Activated naive CD8-positive, alpha-beta T cell treated with anti-CD3 and anti-CD28 coated beads, Interleukin-2, amount 10 ng/mL, durations not matched to agents 7 days and 5 days (primary cell): ENCODE measurements at regions not wholly inside any gene's neighbourhood (a gene's known extent, or its start where the extent isn't known, plus 50 kb on each side); places are given as distances from the start of the nearest gene placed in this dataset.

Experiments used
- ATAC-seq: fragments of 150-1000 bp; cut with Tn5 transposase; one replicate; pipeline ENCODE4 v1.10.0; 2021; ENCODE audit warnings: low read depth, moderate library complexity
- POLR2A ChIA-PET: fragments of 350-600 bp; sonication (Branson Sonifier 250); formaldehyde crosslinking; loops from one replicate; lab custom pipeline; 2021; ENCODE audit warnings: antibody characterized with exemption; lab: Charles Lee
- DNase-seq: peaks from one replicate; pipeline ENCODE4 v3.0.0; 2021
- H3K27ac Mint-ChIP-seq: one replicate; pipeline ENCODE4 v1.8.0; 2022; ENCODE audit warnings: mild to moderate bottlenecking, mixed read lengths
- H3K27me3 Mint-ChIP-seq: one replicate; pipeline ENCODE4 v1.8.0; 2022; ENCODE audit warnings: mild to moderate bottlenecking, moderate library complexity, mixed read lengths
- H3K36me3 Mint-ChIP-seq: one replicate; pipeline ENCODE4 v1.8.0; 2021; ENCODE audit warnings: mild to moderate bottlenecking, mixed read lengths
- H3K4me1 Mint-ChIP-seq: one replicate; pipeline ENCODE4 v1.8.0; 2021; ENCODE audit warnings: mixed read lengths
- H3K4me3 Mint-ChIP-seq: one replicate; pipeline ENCODE4 v1.8.0; 2022; ENCODE audit warnings: mild to moderate bottlenecking, moderate library complexity, mixed read lengths
- H3K9me3 Mint-ChIP-seq: one replicate; pipeline ENCODE4 v1.8.0; 2021; ENCODE audit warnings: mixed read lengths

DNA sequence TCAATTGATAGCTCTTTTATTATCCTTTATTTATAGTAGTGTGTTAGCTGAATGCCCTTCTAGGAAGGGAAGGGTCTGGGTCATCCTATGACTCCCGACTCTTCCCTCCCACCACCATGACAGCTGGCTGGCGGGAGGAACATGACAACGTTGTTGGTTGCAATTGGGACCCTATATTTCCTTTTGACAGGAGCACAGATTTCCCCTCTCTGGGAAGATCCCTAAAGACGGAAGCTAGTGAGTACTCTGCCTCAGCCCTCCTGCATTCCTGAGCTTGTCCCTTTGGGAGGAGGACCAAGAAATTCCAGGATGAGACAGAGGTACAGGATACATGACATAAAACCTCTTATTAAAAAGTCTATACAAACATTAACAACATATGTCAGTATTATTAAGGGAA is 485.4 kb downstream of the NAV3 start:
- H3K27ac Mint-ChIP-seq = no peak overlapping the region
- ATAC-seq = no peak
- POLR2A ChIA-PET = no interaction called here
- no peaks in the 10 kb centered on the region for H3K9me3 Mint-ChIP-seq
- no peak overlapping the region for H3K4me3 Mint-ChIP-seq
- no peaks in the 10 kb centered on the region for H3K36me3 Mint-ChIP-seq
- H3K4me1 Mint-ChIP-seq = no peaks in the 10 kb centered on the region
- DNase-seq = no peak
- no peaks in the 10 kb centered on the region for H3K27me3 Mint-ChIP-seq

GRCh38 chr12:78316631-78317468 is 486.2 kb downstream of the NAV3 start:
- Mint-ChIP-seq H3K4me3 (no peak overlapping the region), H3K27me3 (no peaks in the 10 kb centered on the region), H3K4me1 (no peaks in the 10 kb centered on the region), H3K36me3 (no peaks in the 10 kb centered on the region), H3K27ac (no peak overlapping the region), H3K9me3 (no peaks in the 10 kb centered on the region)
- POLR2A ChIA-PET = no interaction called here
- DNase-seq (no peak), ATAC-seq (no peak)

DNA sequence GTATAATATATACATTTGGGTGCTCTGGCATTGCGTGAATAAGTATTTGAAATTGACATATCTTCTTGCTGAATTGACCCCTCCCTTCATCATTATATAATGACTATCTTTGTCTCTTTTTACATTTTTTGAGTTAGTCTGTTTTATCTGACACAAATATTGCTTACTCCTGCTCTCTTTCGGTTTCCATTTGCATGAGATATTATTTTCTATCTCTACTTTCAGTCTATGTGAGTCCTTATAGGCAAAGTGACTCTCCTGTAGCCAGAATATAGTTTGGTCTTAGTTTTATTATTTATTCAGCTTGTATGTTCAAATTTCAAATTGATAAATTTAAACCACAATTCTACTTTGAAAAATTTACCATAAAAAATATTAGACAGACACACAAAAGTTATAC is 491.0 kb downstream of the NAV3 start:
- DNase-seq = no peak
- no peak for ATAC-seq
- H3K4me1 Mint-ChIP-seq = no peaks in the 10 kb centered on the region
- no peak overlapping the region for H3K4me3 Mint-ChIP-seq
- no peak overlapping the region for H3K27ac Mint-ChIP-seq
- POLR2A ChIA-PET = no interaction called here
- no peaks in the 10 kb centered on the region for H3K27me3 Mint-ChIP-seq
- peaks cover 1% of the 10 kb centered on the region for H3K9me3 Mint-ChIP-seq
- H3K36me3 Mint-ChIP-seq = no peaks in the 10 kb centered on the region

DNA sequence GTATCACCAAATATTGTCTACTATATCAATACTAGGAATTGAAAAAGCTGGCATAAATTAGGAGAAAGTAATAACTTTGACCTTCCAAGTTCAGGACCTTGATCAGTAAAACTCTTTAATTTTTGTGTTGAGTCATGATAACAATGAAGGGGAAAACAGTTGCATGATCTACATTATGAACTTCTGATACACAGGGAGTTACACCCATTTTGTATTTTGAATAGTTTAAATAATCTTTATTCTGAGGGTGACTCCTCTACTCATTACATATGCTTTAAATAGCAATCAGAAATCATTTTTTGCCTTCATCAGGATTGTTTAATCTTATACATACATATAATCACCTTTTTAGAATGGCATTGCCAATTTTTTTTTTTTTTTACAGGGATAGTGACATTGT is 492.5 kb downstream of the NAV3 start:
- Mint-ChIP-seq H3K27me3 (no peaks in the 10 kb centered on the region), H3K27ac (no peak overlapping the region), H3K4me3 (no peak overlapping the region), H3K36me3 (no peaks in the 10 kb centered on the region), H3K4me1 (no peaks in the 10 kb centered on the region), H3K9me3 (peaks cover 1% of the 10 kb centered on the region)
- POLR2A ChIA-PET = no interaction called here
- ATAC-seq = no peak
- no peak for DNase-seq

- POLR2A ChIA-PET = no interaction called here
- ATAC-seq = no peak
- Mint-ChIP-seq H3K27me3 (no peaks in the 10 kb centered on the region), H3K9me3 (peaks cover 1% of the 10 kb centered on the region), H3K36me3 (no peaks in the 10 kb centered on the region), H3K27ac (no peak overlapping the region), H3K4me3 (no peak overlapping the region), H3K4me1 (no peaks in the 10 kb centered on the region)
- DNase-seq = no peak
Observed at GRCh38 chr12:78324234-78324633, 493.5 kb downstream of the NAV3 start.

DNA sequence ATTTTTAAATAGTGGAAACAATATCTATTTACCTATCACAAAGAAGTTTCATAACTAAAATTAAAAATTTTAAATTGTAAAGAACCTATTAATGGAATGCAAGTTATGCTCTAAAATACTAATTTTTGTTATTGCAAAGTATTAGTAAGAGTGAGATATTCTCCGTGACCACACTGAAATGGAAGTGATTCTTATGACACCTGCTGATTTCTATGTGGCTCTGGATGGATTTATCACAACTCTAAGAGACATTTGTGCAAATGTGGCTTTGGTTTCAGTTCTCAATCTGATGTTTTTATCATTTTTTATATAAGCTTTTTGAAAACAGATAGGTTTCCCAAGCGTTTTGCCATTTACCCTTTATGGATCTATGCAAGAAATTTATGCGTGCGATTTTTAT is 497.8 kb downstream of the NAV3 start:
- H3K4me3 Mint-ChIP-seq = no peak overlapping the region
- H3K9me3 Mint-ChIP-seq = peaks cover 1% of the 10 kb centered on the region
- no peak for ATAC-seq
- POLR2A ChIA-PET = no interaction called here
- no peaks in the 10 kb centered on the region for H3K27me3 Mint-ChIP-seq
- DNase-seq = no peak
- no peaks in the 10 kb centered on the region for H3K4me1 Mint-ChIP-seq
- H3K36me3 Mint-ChIP-seq = no peaks in the 10 kb centered on the region
- H3K27ac Mint-ChIP-seq = no peak overlapping the region

- no peak for DNase-seq
- Mint-ChIP-seq H3K9me3 (peaks cover under 1% of the 10 kb centered on the region), H3K27me3 (no peaks in the 10 kb centered on the region), H3K36me3 (no peaks in the 10 kb centered on the region), H3K4me1 (no peaks in the 10 kb centered on the region), H3K27ac (no peak overlapping the region), H3K4me3 (no peak overlapping the region)
- POLR2A ChIA-PET = no interaction called here
- no peak for ATAC-seq
Observed at GRCh38 chr12:78330131-78330530, 499.4 kb downstream of the NAV3 start.

DNA sequence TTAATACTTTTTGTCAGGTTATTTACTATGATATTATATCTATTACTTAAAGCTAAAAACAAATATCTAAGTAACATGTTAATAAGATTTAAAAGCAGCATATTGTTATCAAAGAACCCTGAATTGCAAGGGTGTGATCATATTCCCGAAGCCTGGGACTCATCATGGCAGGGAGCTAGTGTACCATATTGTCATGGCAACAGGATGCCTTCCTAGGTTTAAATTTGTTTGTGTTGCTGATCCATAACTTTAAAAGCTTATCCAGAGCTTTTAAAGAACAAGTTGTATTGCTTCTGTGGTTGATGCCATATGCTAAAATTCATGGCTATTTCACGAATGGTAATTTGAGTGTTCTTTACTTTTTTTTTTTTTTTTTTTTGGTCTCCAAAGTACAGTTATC is 500.5 kb downstream of the NAV3 start:
- Mint-ChIP-seq H3K9me3 (no peaks in the 10 kb centered on the region), H3K4me3 (no peak overlapping the region), H3K27me3 (no peaks in the 10 kb centered on the region), H3K27ac (no peak overlapping the region), H3K36me3 (no peaks in the 10 kb centered on the region), H3K4me1 (no peaks in the 10 kb centered on the region)
- DNase-seq (no peak), ATAC-seq (no peak)
- POLR2A ChIA-PET = no interaction called here

DNA sequence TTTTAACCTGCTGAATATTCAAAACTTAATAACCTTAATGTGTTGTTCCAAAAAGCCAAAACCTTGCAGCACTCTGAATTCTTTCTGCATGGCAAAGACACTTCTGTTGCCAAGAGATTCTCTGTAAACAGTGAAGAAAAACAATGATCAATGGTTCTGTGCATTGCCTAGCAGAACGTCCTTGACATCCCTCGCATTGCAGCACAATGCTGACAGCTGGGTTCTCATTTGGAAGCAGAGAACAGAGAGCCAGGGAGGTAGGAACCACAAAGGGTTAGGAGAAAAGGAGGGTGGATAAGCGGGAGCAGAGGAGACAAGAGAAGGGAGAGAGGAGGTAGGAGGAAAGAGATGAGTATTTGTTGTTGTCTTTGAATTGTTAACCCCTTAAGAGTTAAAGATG is 501.1 kb downstream of the NAV3 start:
- ATAC-seq = no peak
- Mint-ChIP-seq H3K9me3 (no peaks in the 10 kb centered on the region), H3K4me3 (no peak overlapping the region), H3K27me3 (no peaks in the 10 kb centered on the region), H3K27ac (no peak overlapping the region), H3K36me3 (no peaks in the 10 kb centered on the region), H3K4me1 (no peaks in the 10 kb centered on the region)
- POLR2A ChIA-PET = no interaction called here
- DNase-seq = no peak

DNA sequence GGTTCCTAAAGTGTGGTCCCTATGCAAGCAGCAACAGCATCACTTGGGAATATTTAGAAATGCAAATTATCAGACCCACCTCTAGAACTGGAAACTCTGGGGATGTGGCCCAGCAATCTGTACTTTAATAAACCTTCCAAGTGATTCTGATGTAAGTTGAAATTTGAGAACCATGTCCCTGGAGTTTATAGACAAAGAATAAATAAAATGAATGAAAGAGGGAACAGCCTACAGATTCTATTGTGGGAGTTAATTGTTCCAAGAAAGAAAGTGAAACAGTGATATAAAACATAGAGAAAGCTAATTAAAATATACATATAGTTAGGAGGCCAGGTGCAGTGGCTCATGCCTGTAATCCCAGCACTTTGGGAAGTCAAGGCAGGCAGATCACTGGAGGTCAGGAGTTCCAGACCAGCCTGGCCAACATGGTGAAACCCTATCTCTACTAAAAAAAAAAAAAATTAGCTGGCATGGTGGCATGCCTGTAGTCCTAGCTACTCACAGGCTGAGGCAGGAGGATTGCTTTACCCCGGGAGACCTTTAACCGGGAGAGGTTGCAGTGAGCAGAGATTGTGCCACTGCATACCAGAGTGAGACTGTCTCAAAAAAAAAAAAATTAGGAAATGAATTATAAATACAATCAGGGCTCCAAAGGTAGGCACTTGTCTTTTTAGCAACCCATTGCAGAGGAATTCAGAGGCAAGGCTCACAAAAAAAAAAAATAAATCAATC is 507.5 kb downstream of the NAV3 start:
- no peak for ATAC-seq
- no peak for DNase-seq
- Mint-ChIP-seq H3K9me3 (peaks cover 3% of the 10 kb centered on the region), H3K27me3 (no peaks in the 10 kb centered on the region), H3K4me3 (no peak overlapping the region), H3K4me1 (no peaks in the 10 kb centered on the region), H3K36me3 (no peaks in the 10 kb centered on the region), H3K27ac (no peak overlapping the region)
- POLR2A ChIA-PET = no interaction called here

GRCh38 chr12:78340406-78340805 is 509.7 kb downstream of the NAV3 start:
- Mint-ChIP-seq H3K9me3 (peaks cover 4% of the 10 kb centered on the region), H3K4me1 (no peaks in the 10 kb centered on the region), H3K4me3 (no peak overlapping the region), H3K27me3 (no peaks in the 10 kb centered on the region), H3K36me3 (no peaks in the 10 kb centered on the region), H3K27ac (no peak overlapping the region)
- ATAC-seq (no peak), DNase-seq (no peak)
- POLR2A ChIA-PET = no interaction called here

DNA sequence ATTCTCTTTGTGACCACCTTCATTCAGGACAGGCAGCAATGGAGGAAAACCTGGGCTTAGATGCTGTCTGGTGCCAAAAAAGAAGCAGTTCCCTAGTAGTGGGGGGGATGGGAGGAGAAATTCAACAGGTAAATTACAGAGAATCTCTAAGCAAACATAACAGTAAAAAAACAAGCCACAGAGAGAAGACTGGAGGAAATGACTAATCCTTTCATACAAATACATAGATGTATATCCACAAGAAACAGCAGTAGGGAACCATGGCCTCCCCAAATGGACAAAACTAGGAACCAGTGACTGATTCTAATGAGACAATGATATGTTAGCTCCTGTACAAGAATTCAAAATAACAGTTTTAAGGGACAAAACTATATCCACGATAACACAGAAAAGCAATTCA is 513.0 kb downstream of the NAV3 start:
- DNase-seq (no peak), ATAC-seq (no peak)
- Mint-ChIP-seq H3K9me3 (peaks cover 1% of the 10 kb centered on the region), H3K36me3 (no peaks in the 10 kb centered on the region), H3K27me3 (no peaks in the 10 kb centered on the region), H3K4me3 (no peak overlapping the region), H3K27ac (no peak overlapping the region), H3K4me1 (no peaks in the 10 kb centered on the region)
- POLR2A ChIA-PET = no interaction called here

DNA sequence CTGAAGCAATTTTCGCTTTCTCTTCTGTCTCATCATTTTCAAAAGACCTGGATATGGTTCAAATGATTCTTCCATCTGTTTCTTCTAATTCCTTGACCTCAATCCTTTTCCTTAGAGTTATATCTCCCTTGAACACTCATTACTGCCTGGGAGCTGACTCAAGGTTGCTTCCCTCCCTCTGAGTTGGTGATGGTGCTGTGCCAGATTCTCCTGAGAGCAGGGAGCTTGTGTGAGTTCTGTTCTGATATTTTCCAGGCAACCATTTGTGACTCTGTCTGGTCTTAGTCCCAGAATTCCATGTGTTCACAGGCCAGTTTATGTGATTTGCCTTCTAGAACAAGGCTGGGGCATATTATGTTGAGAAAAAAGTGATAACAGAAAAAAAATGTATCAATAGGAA is 505.1 kb upstream of the SYT1 start:
- Mint-ChIP-seq H3K27ac (no peak overlapping the region), H3K4me3 (no peak overlapping the region), H3K27me3 (no peaks in the 10 kb centered on the region), H3K4me1 (peaks cover 1% of the 10 kb centered on the region), H3K36me3 (no peaks in the 10 kb centered on the region), H3K9me3 (peaks cover 2% of the 10 kb centered on the region)
- DNase-seq (no peak), ATAC-seq (no peak)
- POLR2A ChIA-PET = no interaction called here

DNA sequence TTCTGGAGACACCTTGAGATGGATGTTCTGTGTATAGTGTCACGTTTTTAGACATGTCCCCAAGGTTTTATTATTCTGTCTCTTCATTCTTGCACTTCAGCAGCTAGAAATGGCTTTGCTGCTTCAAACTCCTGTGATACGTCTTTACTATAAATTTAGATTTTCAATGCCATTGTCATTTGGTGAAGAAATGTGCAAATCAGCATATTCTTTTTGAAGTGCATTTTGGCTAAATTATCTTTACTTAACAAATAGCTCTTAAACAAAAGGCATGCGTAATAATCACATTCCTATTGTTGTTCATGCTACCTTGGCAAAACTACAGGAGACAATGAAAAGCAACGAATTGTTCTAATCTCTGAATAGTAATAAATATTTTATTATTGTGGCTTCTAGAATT is 502.9 kb upstream of the SYT1 start:
- H3K4me1 Mint-ChIP-seq = peaks cover 1% of the 10 kb centered on the region
- no peaks in the 10 kb centered on the region for H3K36me3 Mint-ChIP-seq
- H3K9me3 Mint-ChIP-seq = peaks cover 2% of the 10 kb centered on the region
- H3K27ac Mint-ChIP-seq = no peak overlapping the region
- DNase-seq = no peak
- no peak for ATAC-seq
- H3K27me3 Mint-ChIP-seq = no peaks in the 10 kb centered on the region
- POLR2A ChIA-PET = no interaction called here
- H3K4me3 Mint-ChIP-seq = no peak overlapping the region
